HG03520 (cell line): ENCODE measurements at regions not wholly inside any gene's neighbourhood (a gene's known extent, or its start where the extent isn't known, plus 50 kb on each side); places are given as distances from the start of the nearest gene placed in this dataset.

ENCODE experiments used
- ATAC-seq: cut with Tn5 transposase; IDR thresholded peaks from one replicate; pipeline ENCODE4 v1.9.1; 2021; ENCODE audit warnings: mild to moderate bottlenecking, moderate library complexity; ENCODE audit not compliant: unreplicated experiment

DNA sequence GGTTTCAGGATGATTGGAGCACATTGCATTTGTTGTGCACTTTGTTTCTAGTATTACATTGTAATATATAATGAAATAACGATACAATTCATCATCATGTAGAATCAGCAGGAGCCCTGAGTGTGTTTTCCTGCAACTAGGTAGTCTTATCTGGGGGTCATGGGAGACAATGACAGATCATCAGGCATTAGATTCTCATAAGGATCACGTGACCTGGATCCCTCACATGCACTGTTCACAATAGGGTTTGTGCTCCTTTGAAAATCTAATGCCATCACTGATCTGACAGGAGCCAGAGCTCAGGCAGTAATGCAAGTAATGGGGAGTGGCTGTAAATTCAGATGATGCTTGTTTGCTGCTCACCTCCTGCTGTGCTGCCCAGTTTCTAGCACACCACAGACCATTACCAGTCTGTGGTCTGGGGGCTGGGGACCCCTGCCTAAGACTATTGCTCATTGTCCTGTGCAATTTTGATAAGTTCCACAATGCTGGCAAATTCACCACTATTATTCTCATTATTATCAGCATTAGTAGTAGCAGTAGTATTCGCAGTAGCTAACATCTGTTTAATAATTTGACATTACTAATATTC is 428.7 kb upstream of the TNP1 start:
- no peak for ATAC-seq

DNA sequence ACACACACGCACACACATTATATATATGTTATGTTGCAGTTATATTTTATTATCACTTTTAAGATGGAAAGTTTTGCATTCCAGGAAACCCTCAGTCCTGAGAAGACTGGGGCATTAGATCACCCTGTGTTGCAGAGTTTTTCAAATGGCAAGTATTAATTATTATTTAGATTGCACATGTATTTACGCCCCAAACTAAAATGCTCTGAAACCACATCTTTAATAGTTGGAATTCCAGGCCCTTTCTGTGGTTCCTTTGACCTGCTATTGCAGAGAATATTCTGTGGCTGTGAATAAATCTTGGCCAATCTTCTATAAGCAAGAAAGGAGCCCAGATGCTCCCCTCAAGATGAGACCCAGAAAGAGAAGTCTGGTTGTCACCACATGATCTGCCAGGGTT is 427.0 kb upstream of the TNP1 start:
- ATAC-seq = no peak

DNA sequence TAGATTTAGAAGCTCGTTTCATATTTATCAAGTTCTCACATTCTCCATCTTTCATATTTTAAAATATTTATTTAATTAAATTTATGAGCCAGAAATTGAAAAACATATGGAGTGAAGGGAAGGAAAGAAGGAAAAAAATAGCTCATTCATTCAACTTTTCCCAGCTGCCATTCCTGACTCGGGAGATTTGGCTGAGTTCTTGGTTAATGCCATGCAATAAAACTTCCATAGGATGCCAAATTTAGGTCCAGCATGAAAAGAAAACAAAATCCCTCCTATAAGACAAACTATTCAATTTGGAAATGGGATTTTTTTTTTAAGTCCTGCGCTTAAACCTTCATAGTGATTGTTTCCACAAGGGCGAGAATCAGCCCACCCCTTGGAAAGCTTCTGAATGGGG is 426.1 kb upstream of the TNP1 start:
- ATAC-seq = no peak

DNA sequence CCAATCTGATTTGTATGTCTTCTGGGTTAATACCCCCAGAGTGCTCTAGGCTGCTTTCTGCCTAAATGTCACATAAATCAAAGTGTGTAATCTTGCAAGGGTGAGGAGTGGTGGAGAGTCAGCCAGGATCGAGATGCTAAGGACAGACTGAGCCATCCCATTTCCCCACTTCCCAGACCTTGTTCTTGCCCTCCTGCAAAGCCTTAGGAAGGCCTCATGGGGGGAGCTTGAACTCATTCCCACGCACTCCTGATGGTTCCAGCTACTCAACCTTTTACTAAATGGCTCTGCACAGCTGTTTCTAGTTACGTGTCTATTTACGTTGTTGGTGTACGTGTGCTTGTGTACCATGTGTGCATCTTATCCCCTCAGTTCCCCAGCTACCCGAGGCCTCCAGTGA is 423.6 kb upstream of the TNP1 start:
- no peak for ATAC-seq

DNA sequence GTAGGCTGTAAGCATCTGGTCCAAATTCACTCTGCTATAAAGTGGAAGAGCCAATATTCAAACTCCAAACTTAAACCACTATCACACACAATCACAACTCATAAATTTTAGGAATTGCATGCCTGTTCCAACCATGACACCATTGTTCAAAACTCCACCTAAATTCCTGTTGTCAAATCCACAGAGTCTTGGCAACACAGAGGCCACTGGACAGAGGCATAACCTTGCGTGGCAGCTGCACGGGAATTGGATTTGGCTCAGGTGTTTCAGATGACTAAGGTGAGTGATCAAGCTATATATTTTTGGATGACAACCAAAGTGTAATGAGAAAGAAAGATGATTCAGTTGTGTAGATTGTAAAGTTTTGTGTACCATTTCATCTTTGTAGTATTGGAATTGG is 422.7 kb upstream of the TNP1 start:
- ATAC-seq = no peak

GRCh38 chr2:217279556-217279955 is 419.7 kb upstream of the TNP1 start:
- ATAC-seq = no peak

GRCh38 chr2:217279140-217279539 is 419.3 kb upstream of the TNP1 start:
- no peak for ATAC-seq

DNA sequence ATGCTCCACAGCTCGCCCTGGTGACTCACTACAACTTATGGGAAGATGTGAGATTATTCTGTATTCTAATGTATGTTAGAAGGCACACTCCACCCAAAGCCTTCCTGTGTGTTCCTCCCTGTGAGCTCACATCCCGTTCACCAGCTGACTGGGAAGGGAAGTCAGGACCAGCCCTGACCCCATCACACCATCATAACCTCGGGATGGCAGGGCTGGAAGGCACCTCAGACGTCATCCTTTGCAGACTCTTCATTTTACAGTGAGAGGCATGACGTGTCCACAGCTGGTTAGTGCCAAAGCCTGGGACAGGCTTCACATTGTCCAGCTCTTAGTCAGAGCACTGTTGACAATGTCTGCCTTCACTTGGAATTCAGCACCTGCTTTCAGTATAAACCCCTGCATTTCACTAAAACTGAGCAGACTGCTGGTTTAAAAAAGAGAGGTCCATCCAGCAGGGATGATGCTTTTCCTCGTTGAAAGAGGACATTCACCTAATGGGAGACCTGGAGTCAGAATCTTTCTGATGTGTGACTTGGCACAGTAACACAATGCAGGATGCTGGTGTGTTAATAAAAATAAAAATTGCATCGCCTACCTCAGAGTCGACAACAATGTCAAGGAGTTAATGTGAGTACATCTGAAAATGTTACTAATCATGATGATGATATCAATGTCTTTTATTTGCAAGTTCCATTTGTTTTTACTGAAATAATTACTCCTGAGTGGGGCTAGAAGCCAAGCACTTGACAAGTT is 418.0 kb upstream of the TNP1 start:
- no peak for ATAC-seq

DNA sequence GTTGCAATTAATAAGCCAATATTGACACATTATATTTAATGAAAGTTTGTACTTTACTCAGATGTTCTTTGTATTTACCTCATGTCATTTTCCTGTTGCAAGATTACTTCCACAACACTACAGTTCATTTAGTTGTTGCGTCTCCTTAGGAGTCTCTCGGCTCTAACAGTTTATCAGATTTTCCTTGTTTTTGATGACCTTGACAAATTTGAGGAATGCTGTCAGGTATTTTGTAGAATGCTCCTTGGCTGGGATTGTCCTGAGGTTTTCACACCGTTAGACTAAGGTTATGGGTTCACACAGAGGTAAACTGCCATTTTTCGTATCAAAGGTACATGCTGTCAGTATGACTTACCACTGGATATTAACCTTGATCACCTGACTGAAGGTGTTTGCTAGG is 416.6 kb upstream of the TNP1 start:
- ATAC-seq = no peak

DNA sequence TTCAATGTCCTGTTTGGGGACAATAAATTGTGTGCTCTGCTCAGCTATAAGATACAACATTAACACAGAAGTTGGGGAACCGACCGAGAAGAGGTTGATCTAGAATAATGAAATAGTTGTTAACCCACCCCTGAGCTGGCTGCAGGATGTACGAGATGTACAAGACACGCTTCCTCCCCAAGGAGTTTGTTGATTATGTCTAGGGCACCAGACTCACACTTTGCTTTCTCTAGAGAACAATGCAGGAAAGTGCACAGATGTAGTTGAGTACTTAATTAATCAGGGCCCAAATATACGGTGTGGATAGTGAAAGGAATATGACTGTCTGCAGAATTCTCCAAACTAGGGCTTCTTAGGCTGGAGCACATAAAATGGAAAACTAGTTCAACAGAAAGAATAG is 415.2 kb upstream of the TNP1 start:
- no peak for ATAC-seq

DNA sequence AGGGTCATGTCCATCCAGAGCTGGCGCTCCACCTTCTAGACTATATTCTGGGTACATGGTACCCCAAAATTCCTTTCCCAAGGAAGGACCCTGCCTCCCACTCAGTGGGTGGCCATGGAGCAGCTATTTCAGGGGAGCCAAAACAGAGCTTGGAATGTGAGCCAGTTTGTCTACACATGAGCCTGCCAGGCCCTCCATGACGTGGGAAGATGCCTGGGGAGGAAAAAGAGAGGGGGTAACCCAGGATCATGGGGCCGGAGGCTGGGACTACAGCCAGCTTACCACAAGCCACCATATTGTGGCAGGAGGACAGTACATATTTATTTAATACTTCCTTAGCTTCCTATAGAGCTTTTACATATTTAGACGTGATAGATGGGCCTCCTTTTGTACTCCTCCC is 414.7 kb upstream of the TNP1 start:
- ATAC-seq = no peak

DNA sequence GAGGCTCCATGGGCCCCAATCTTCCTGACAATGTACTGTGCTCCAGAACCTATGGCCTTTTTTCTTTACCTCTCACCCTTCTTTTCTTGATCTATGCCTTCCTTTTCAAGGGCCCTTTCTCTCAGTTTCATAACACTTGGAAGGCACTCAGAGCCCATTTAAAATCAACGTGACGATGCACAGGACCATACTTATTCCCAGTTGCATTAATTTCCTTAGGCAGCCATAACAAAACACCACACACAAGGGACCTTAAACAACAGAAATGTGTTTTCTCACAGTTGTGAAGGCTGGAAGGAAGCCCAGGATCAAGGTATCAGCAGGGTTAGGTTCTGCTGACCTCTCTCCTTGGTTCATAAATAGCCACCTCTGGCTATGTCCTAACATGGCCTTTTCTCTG is 414.0 kb upstream of the TNP1 start:
- no peak for ATAC-seq

GRCh38 chr2:217273162-217273561 is 413.3 kb upstream of the TNP1 start:
- ATAC-seq = no peak

- ATAC-seq = no peak
Observed at GRCh38 chr2:217271813-217272212, 411.9 kb upstream of the TNP1 start.

- no peak for ATAC-seq
Observed at GRCh38 chr2:217270485-217271121, 410.7 kb upstream of the TNP1 start.

DNA sequence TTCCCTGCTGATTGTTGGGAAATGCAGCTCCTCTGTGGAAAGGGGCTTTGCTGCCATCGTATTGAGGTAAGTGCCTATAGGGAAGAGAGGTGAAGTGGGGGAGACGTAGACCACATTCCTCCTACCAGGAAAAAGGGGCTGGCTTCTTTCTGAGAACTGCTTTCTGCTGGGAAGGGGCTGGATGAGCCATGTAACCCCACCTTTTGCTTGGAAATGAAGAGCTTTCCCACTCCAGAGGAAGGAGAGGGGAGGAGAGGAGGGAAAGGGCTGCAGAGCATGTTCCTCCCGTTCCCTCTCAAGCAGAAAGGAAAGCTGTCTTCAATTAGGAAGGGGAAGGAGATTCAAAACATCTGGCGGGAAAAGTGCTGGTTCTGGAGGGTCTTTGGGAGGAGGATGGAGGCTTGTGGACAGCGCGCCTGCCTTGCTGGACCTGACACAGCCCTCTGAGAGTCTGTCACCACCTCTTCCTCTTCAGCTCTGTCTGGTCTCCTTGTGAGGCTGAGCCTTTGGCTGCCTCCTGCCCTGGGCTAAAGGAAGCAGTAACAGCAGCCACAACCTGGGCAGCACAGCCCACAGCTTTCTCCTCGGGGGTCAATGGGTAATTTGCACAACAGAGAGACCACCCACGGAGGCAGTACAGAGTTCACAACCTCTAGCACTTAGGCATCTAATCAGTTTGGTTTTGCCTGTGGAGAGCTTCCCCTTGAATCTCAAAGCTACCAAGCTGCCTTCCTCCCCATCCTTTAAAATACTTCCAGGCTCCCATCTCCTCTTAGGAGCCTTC is 410.0 kb upstream of the TNP1 start:
- ATAC-seq = no peak

GRCh38 chr2:217268978-217269377 is 409.1 kb upstream of the TNP1 start:
- ATAC-seq = no peak

DNA sequence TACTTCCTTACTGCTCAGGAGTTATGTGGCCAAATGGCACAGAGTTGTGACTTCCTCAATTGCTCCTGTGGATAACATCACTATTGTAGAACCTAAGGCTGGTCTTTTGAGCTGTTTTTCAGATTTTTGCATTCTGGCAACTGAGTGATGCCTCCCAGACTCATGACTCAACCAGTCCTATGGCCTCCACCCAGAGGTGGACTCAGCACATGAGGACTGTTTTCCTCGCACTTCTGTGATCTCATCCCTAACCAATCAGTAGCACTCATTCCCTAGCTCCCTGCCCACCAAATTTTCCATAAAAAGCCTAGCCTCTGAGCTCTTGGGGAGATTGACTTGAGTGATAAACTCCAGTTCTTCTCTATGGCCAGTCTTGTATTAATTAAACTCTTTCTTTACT is 407.9 kb upstream of the TNP1 start:
- no peak for ATAC-seq

DNA sequence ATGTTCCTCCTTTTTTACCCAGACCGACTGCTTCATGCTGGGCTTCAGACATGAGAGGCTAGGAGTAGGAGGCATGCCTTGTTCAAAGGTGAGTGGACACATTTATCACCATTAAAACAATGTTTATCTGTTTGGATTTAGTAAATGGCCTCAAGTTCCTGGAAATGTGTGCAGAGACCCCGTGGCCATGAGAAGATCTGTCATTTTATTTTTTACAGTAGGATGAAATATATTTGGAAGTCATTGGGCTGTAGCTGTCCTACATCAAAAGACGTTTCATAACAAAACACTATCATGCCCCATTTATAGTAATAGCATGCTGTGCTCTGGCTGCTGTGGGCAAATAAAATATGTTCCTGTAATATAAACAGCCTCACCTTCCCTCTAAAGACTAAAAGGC is 403.9 kb upstream of the TNP1 start:
- no peak for ATAC-seq

GRCh38 chr2:217262911-217263310 is 403.0 kb upstream of the TNP1 start:
- no peak for ATAC-seq

- ATAC-seq = no peak
Observed at GRCh38 chr2:217261452-217261851, 401.6 kb upstream of the TNP1 start.
